ENCODE measurements at regions not wholly inside any gene's neighbourhood (a gene's known extent, or its start where the extent isn't known, plus 50 kb on each side); places are given as distances from the start of the nearest gene placed in this dataset.

GRCh38 chr14:58828298-58828697, 190.5 kb downstream of the DACT1 start:
- no peak for ATAC-seq
- TF ChIP-seq SNAI2 (CRISPR knock-in tag; IDR thresholded peaks at IDR 0.05): no peak

- ATAC-seq: no peak
- no peak for TF ChIP-seq ZNF565 (CRISPR knock-in tag; conservative IDR thresholded peaks at IDR 0.05; ENCODE audit: low read depth)
- no peak for TF ChIP-seq ISL1 (CRISPR knock-in tag; IDR thresholded peaks at IDR 0.05)
- TF ChIP-seq TSHZ2 (CRISPR knock-in tag; IDR thresholded peaks at IDR 0.05): no peak
- no peak for TF ChIP-seq ZFP3 (CRISPR knock-in tag; IDR thresholded peaks at IDR 0.05)
- TF ChIP-seq CSDC2 (CRISPR knock-in tag; IDR thresholded peaks at IDR 0.05): no peak
- TF ChIP-seq PATZ1 (CRISPR knock-in tag; IDR thresholded peaks at IDR 0.05; ENCODE audit: borderline replicate concordance): no peak
- TF ChIP-seq ARNTL (CRISPR knock-in tag; IDR thresholded peaks at IDR 0.05; ENCODE audit: borderline replicate concordance, low read depth): no peak
- no peak for TF ChIP-seq TOX (CRISPR knock-in tag; IDR thresholded peaks at IDR 0.05; ENCODE audit: borderline replicate concordance)
- TF ChIP-seq ZC3H10 (CRISPR knock-in tag; IDR thresholded peaks at IDR 0.05): no peak
- no peak for TF ChIP-seq RARB (CRISPR knock-in tag; IDR thresholded peaks at IDR 0.05)
- TF ChIP-seq OSR1 (CRISPR knock-in tag; IDR thresholded peaks at IDR 0.05): no peak
- no peak for TF ChIP-seq ZFP30 (CRISPR knock-in tag; IDR thresholded peaks at IDR 0.05)
- no peak for TF ChIP-seq POU6F1 (CRISPR knock-in tag; IDR thresholded peaks at IDR 0.05; ENCODE audit: borderline replicate concordance, low read depth)
Measured at GRCh38 chr14:58829594-58829993, 191.8 kb downstream of the DACT1 start.

- TF ChIP-seq ZNF8 (CRISPR knock-in tag; IDR thresholded peaks at IDR 0.05) (no peak), TSHZ2 (CRISPR knock-in tag; IDR thresholded peaks at IDR 0.05) (no peak), ZFP3 (CRISPR knock-in tag; IDR thresholded peaks at IDR 0.05) (no peak), RARB (CRISPR knock-in tag; IDR thresholded peaks at IDR 0.05) (no peak), POU6F1 (CRISPR knock-in tag; IDR thresholded peaks at IDR 0.05; ENCODE audit: borderline replicate concordance, low read depth) (no peak), ISL1 (CRISPR knock-in tag; IDR thresholded peaks at IDR 0.05) (no peak), ZNF70 (CRISPR knock-in tag; IDR thresholded peaks at IDR 0.05) (no peak), ZFP30 (CRISPR knock-in tag; IDR thresholded peaks at IDR 0.05) (no peak), ZC3H10 (CRISPR knock-in tag; IDR thresholded peaks at IDR 0.05) (no peak), TOX (CRISPR knock-in tag; IDR thresholded peaks at IDR 0.05; ENCODE audit: borderline replicate concordance) (no peak), CREB5 (CRISPR knock-in tag; IDR thresholded peaks at IDR 0.05; ENCODE audit: low read depth) (no peak), CSDC2 (CRISPR knock-in tag; IDR thresholded peaks at IDR 0.05) (no peak), PPARA (CRISPR knock-in tag; IDR thresholded peaks at IDR 0.05; ENCODE audit: borderline replicate concordance) (no peak), SNAI2 (CRISPR knock-in tag; IDR thresholded peaks at IDR 0.05) (no peak), BACH2 (CRISPR knock-in tag; IDR thresholded peaks at IDR 0.05; ENCODE audit: borderline replicate concordance) (no peak), ARNTL (CRISPR knock-in tag; IDR thresholded peaks at IDR 0.05; ENCODE audit: borderline replicate concordance, low read depth) (no peak), ESRRG (CRISPR knock-in tag; IDR thresholded peaks at IDR 0.05) (no peak), GLIS3 (CRISPR knock-in tag; IDR thresholded peaks at IDR 0.05) (no peak), TCF4 (CRISPR knock-in tag; IDR thresholded peaks at IDR 0.05; ENCODE audit: borderline replicate concordance) (no peak), OSR1 (CRISPR knock-in tag; IDR thresholded peaks at IDR 0.05) (no peak)
- no peak for ATAC-seq
Measured at GRCh38 chr14:58830121-58830520, 192.4 kb downstream of the DACT1 start.
